Natural killer cell (primary cell): ENCODE measurements at regions not wholly inside any gene's neighbourhood (a gene's known extent, or its start where the extent isn't known, plus 50 kb on each side); places are given as distances from the start of the nearest gene placed in this dataset.
"Not testable (repeated sequence)": the region's sequence is repeated elsewhere in the genome, so short reads cannot be mapped to it uniquely, and the experiment has no call there.

Source experiments
- ATAC-seq, 3 donors: fragments of 150-1000 bp in 2 of 3; fragments of 200-7000 bp in 1 of 3; cut with Tn5 transposase; 1 replicate in 1 of 3; 2 replicates in 2 of 3; pipeline ENCODE4 v1.10.0; 2021; ENCODE audit warnings: mild to moderate bottlenecking in 2 of 3, moderate library complexity in 2 of 3
- DNase-seq, 2 donors: peaks; one replicate each; pipeline versions ENCODE4 v3.0.0 to v3.0.0-alpha.2; 2013 to 2021; ENCODE audit warnings: mixed read lengths in 1 of 2
- H3K27ac ChIP-seq: one replicate; pipeline ENCODE4 v1.5.1; 2013; ENCODE audit warnings: mild to moderate bottlenecking, low read length
- H3K27me3 ChIP-seq: one replicate; pipeline ENCODE4 v1.6.1; 2013; ENCODE audit warnings: low read length; ENCODE audit not compliant: control insufficient read depth, insufficient read depth
- H3K36me3 ChIP-seq: one replicate; pipeline ENCODE4 v1.6.1; 2013; ENCODE audit warnings: low read length; ENCODE audit not compliant: control insufficient read depth, insufficient read depth
- H3K4me1 ChIP-seq: one replicate; pipeline ENCODE4 v1.6.1; 2013; ENCODE audit warnings: low read length; ENCODE audit not compliant: control insufficient read depth, insufficient read depth
- H3K4me3 ChIP-seq: one replicate; pipeline ENCODE4 v1.5.1; 2013; ENCODE audit warnings: low read length
- H3K9me3 ChIP-seq: one replicate; pipeline ENCODE4 v1.6.1; 2013; ENCODE audit warnings: low read length; ENCODE audit not compliant: control insufficient read depth, insufficient read depth
- H3K27ac Mint-ChIP-seq, 2 donors: one replicate each; pipeline ENCODE4 v1.8.0; 2022; ENCODE audit warnings: mild to moderate bottlenecking in 2 of 2, mixed read lengths in 2 of 2, moderate library complexity in 1 of 2
- H3K27me3 Mint-ChIP-seq, 2 donors: one replicate each; pipeline ENCODE4 v1.8.0; 2022; ENCODE audit warnings: low read depth in 2 of 2, mixed read lengths in 2 of 2
- H3K36me3 Mint-ChIP-seq: one replicate; pipeline ENCODE4 v1.8.0; 2022; ENCODE audit warnings: mixed read lengths
- H3K4me1 Mint-ChIP-seq, 2 donors: one replicate each; pipeline ENCODE4 v1.8.0; 2022; ENCODE audit warnings: mixed read lengths in 2 of 2
- H3K4me3 Mint-ChIP-seq: one replicate; pipeline ENCODE4 v1.8.0; 2022; ENCODE audit warnings: mild to moderate bottlenecking, moderate library complexity, mixed read lengths
- H3K9me3 Mint-ChIP-seq, 2 donors: one replicate each; pipeline ENCODE4 v1.8.0; 2022; ENCODE audit warnings: mixed read lengths in 2 of 2
- CTCF ChIP-seq: fragments of 200-600 bp; IDR thresholded peaks from one replicate; pipeline ENCODE4 v1.8.0; 2022; ENCODE audit warnings: antibody characterized with exemption
- WGBS: methylation state at CpG from one replicate; pipeline ENCODE4 v1.1.7; 2013; ENCODE audit warnings: missing lambda C conversion rate; ENCODE audit not compliant: insufficient coverage; 5-methylcytosine and 5-hydroxymethylcytosine counted together
- intact Hi-C: fragments of 100-400 bp; cut with micrococcal nuclease; formaldehyde crosslinking; loops from one replicate; pipeline ENCODE4 v1.14.2; 2022

DNA sequence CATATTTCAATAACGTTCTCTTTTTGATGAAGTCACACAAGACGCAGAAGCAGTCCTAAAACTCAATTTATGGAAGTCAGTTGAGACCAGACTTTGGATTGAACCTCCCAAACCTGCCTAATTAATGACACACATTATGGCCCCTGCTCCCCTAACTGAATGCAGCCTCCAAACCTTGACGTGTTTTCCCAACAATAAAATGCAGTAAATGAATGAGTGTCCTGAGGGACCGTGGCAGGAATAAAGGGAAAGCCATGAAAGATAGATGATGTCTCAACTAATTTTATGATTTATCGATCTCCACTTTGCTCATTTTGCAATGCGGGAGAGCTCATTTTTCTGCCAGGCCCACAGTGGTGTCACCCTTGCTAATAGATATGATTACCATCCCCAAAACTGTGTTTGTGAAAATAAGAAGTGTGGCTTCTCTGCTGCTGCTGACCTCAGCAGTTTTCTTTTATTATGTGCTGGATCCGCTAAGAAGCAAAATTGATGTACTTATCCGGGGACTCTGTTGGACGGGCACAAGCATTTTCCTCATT lies 189.9 kb downstream of the NPIPA8 start:
- H3K27ac Mint-ChIP-seq, H3K9me3 ChIP-seq, H3K36me3 Mint-ChIP-seq, H3K4me3 Mint-ChIP-seq, DNase-seq, H3K9me3 Mint-ChIP-seq, ATAC-seq, H3K36me3 ChIP-seq, H3K27me3 ChIP-seq, H3K27ac ChIP-seq, H3K4me3 ChIP-seq, H3K27me3 Mint-ChIP-seq, H3K4me1 ChIP-seq, H3K4me1 Mint-ChIP-seq, intact Hi-C loops: not testable (repeated sequence)
- WGBS: no CpG with 5 or more reads among the region's 9 CpGs

DNA sequence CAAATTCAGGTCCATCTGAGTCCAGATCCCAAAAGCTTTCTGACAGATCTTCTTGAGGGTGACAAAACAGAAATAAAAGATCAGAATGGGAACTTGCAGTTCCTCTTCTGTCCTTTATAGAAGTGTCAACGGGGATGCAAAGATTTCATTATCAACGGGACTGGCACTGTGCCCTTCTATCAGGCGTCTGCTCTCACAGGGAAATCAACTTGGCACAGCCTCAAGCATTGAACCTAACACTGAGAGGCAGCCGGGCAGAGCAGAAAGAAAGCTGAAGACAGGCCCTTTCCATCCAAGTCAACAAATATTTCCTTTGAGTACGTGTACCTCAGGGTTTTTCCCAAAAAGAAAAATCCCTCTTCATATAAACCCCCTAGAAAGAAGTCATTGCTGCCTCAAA lies 194.5 kb downstream of the NPIPA8 start:
- DNase-seq, H3K27me3 Mint-ChIP-seq, H3K27ac Mint-ChIP-seq, H3K4me1 ChIP-seq, H3K4me3 Mint-ChIP-seq, H3K9me3 ChIP-seq, H3K36me3 Mint-ChIP-seq, intact Hi-C loops, H3K36me3 ChIP-seq, H3K27ac ChIP-seq, ATAC-seq, H3K9me3 Mint-ChIP-seq, H3K4me1 Mint-ChIP-seq, H3K27me3 ChIP-seq, H3K4me3 ChIP-seq: not testable (repeated sequence)
- no CpG with 5 or more reads among the region's 5 CpGs for WGBS

GRCh38 chr16:18136288-18136687 lies 200.2 kb downstream of the NPIPA8 start:
- DNase-seq: not testable (repeated sequence)

DNA sequence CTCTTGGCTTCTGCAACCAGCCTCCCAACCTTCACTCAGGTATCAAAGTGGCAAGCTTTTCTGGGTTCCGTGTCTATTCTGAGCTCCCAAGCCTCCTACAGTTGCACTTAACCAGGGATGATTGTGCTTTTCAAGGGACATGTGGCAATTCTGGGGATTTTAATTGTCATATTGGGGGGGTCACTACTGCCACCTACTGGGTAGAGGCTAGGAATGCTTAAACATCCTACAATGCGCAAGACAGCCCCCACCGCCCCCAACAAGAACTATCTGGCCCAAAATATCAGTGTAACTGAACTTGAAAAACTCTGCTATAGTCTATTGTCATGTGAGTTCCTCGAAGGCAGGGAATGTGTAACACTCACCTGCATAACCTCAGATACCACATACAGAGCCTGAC lies 201.5 kb downstream of the NPIPA8 start:
- DNase-seq, H3K36me3 Mint-ChIP-seq, H3K4me1 Mint-ChIP-seq, H3K4me1 ChIP-seq, H3K27ac Mint-ChIP-seq, H3K27me3 ChIP-seq, H3K27ac ChIP-seq, H3K4me3 ChIP-seq, H3K9me3 Mint-ChIP-seq, ATAC-seq, H3K36me3 ChIP-seq, intact Hi-C loops, H3K9me3 ChIP-seq, H3K27me3 Mint-ChIP-seq, H3K4me3 Mint-ChIP-seq: not testable (repeated sequence)
- no CpG with 5 or more reads among the region's 4 CpGs for WGBS

More at GRCh38 chr16:18136288-18136687, 200.2 kb downstream of the NPIPA8 start:
- H3K4me3 ChIP-seq, ATAC-seq, H3K4me1 ChIP-seq, H3K27me3 Mint-ChIP-seq, H3K27ac ChIP-seq, H3K27me3 ChIP-seq, H3K4me3 Mint-ChIP-seq, intact Hi-C loops, H3K4me1 Mint-ChIP-seq, H3K9me3 Mint-ChIP-seq, H3K36me3 ChIP-seq, H3K9me3 ChIP-seq, H3K27ac Mint-ChIP-seq, H3K36me3 Mint-ChIP-seq: not testable (repeated sequence)
- no CpG with 5 or more reads among the region's 1 CpG for WGBS

GRCh38 chr16:18131587-18131986 lies 204.9 kb downstream of the NPIPA8 start:
- DNase-seq, H3K4me1 Mint-ChIP-seq, H3K4me1 ChIP-seq, H3K36me3 Mint-ChIP-seq, H3K9me3 ChIP-seq, H3K27ac ChIP-seq, H3K36me3 ChIP-seq, H3K27ac Mint-ChIP-seq, H3K27me3 ChIP-seq, intact Hi-C loops, H3K9me3 Mint-ChIP-seq, H3K4me3 ChIP-seq, H3K27me3 Mint-ChIP-seq, H3K4me3 Mint-ChIP-seq: not testable (repeated sequence)
- peak; percentile 25 for TF ChIP-seq CTCF
- ATAC-seq: peak; percentile 72 to 87 (median 76)
- WGBS: no CpG with 5 or more reads among the region's 6 CpGs

GRCh38 chr16:18130478-18131120 lies 205.9 kb downstream of the NPIPA8 start:
- intact Hi-C loops, H3K36me3 Mint-ChIP-seq, H3K9me3 Mint-ChIP-seq, H3K4me3 Mint-ChIP-seq, H3K27me3 Mint-ChIP-seq, H3K36me3 ChIP-seq, ATAC-seq, H3K9me3 ChIP-seq, H3K4me1 Mint-ChIP-seq, H3K4me1 ChIP-seq, DNase-seq, H3K4me3 ChIP-seq, H3K27ac ChIP-seq, H3K27me3 ChIP-seq, H3K27ac Mint-ChIP-seq: not testable (repeated sequence)
- no CpG with 5 or more reads among the region's 8 CpGs for WGBS

DNA sequence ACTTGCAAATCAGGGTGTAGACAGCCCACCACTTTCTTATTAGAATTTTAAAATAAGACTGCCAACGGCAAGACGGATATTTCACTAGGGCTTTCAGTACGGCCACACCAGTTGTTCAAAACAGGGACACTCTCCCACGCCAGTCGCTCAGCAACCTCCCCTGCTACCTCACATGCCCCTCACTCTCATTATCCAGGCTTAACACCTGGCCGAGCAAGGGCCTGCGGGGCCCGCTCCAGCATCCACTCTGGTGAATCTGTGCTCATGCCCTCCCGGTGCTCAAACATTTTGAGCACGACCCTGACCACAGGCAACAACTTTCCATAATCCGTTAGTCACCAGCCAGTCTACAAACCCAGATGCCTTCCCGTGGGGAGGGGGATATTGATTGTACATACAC lies 209.5 kb downstream of the NPIPA8 start:
- H3K4me1 ChIP-seq, intact Hi-C loops, H3K27me3 ChIP-seq, DNase-seq, H3K4me1 Mint-ChIP-seq, H3K36me3 Mint-ChIP-seq, H3K4me3 Mint-ChIP-seq, H3K4me3 ChIP-seq, H3K36me3 ChIP-seq, H3K9me3 ChIP-seq, H3K27me3 Mint-ChIP-seq, H3K27ac ChIP-seq, H3K27ac Mint-ChIP-seq, H3K9me3 Mint-ChIP-seq, ATAC-seq: not testable (repeated sequence)
- WGBS: no CpG with 5 or more reads among the region's 12 CpGs
